CD4-positive, CD25-positive, alpha-beta regulatory T cell (primary cell): ENCODE measurements at regions not wholly inside any gene's neighbourhood (a gene's known extent, or its start where the extent isn't known, plus 50 kb on each side); places are given as distances from the start of the nearest gene placed in this dataset.

Experiments used
- ATAC-seq, 2 donors: fragments of 150-1000 bp; cut with Tn5 transposase; one replicate each; pipeline ENCODE4 v1.10.0; 2021; ENCODE audit warnings: low read depth in 2 of 2, moderate number of reproducible peaks in 2 of 2, moderate library complexity in 1 of 2
- DNase-seq, 3 donors: peaks; one replicate each; pipeline versions ENCODE4 v3.0.0 to v3.0.0-alpha.2; 2012 to 2022; ENCODE audit warnings: mixed read lengths in 1 of 3
- H3K27ac ChIP-seq: one replicate; pipeline ENCODE4 v1.7.0; 2013; ENCODE audit warnings: mild to moderate bottlenecking, low read length; ENCODE audit not compliant: insufficient read depth, poor library complexity, severe bottlenecking
- H3K27me3 ChIP-seq: one replicate; pipeline ENCODE4 v1.7.0; 2013; ENCODE audit warnings: low read length; ENCODE audit not compliant: control insufficient read depth, insufficient read depth
- H3K36me3 ChIP-seq: one replicate; pipeline ENCODE4 v1.7.0; 2013; ENCODE audit warnings: mild to moderate bottlenecking, low read length, moderate library complexity; ENCODE audit not compliant: control insufficient read depth, insufficient read depth
- H3K4me1 ChIP-seq: 2 replicates; pipeline ENCODE4 v1.7.0; 2013; ENCODE audit warnings: mild to moderate bottlenecking, low read length; ENCODE audit not compliant: insufficient read depth, control insufficient read depth, poor library complexity, severe bottlenecking
- H3K4me3 ChIP-seq: one replicate; pipeline ENCODE4 v1.7.0; 2013; ENCODE audit warnings: low read depth, mild to moderate bottlenecking, low read length, moderate library complexity
- H3K9me3 ChIP-seq, 2 experiments: 1 replicate in 1 of 2; 2 replicates in 1 of 2; pipeline ENCODE4 v1.7.0; 2013; ENCODE audit warnings: low read length in 2 of 2, mild to moderate bottlenecking in 1 of 2, moderate library complexity in 1 of 2; ENCODE audit not compliant: control insufficient read depth in 2 of 2
- H3K27ac Mint-ChIP-seq, 3 donors: one replicate each; pipeline ENCODE4 v1.8.0; 2020 to 2022; ENCODE audit warnings: mild to moderate bottlenecking in 3 of 3, mixed read lengths in 3 of 3, moderate library complexity in 2 of 3
- H3K27me3 Mint-ChIP-seq: one replicate; pipeline ENCODE4 v1.8.0; 2022; ENCODE audit warnings: mild to moderate bottlenecking, mixed read lengths
- H3K36me3 Mint-ChIP-seq: one replicate; pipeline ENCODE4 v1.8.0; 2020; ENCODE audit warnings: mixed read lengths
- H3K4me1 Mint-ChIP-seq, 4 donors: one replicate each; pipeline ENCODE4 v1.8.0; 2020 to 2022; ENCODE audit warnings: mixed read lengths in 4 of 4, mild to moderate bottlenecking in 1 of 4
- H3K4me3 Mint-ChIP-seq, 4 donors: one replicate each; pipeline ENCODE4 v1.8.0; 2020 to 2022; ENCODE audit warnings: mild to moderate bottlenecking in 4 of 4, mixed read lengths in 4 of 4, moderate library complexity in 3 of 4
- H3K9me3 Mint-ChIP-seq, 7 donors: one replicate each; pipeline ENCODE4 v1.8.0; 2020 to 2022; ENCODE audit warnings: mixed read lengths in 7 of 7, mild to moderate bottlenecking in 3 of 7, moderate library complexity in 2 of 7

- ATAC-seq: no peak
- no peaks in the 10 kb centered on the region for H3K36me3 ChIP-seq
- Mint-ChIP-seq H3K4me1 (no peaks in the 10 kb centered on the region), H3K36me3 (no peaks in the 10 kb centered on the region), H3K9me3 (peaks cover 0 to 4% (median 0%) of the 10 kb centered on the region in 7 donors), H3K27me3 (no peaks in the 10 kb centered on the region), H3K4me3 (no peak overlapping the region), H3K27ac (no peak overlapping the region)
- no peak overlapping the region for H3K27ac ChIP-seq
- H3K4me3 ChIP-seq: no peak overlapping the region
- no peak for DNase-seq
- H3K9me3 ChIP-seq: no peaks in the 10 kb centered on the region
- no peaks in the 10 kb centered on the region for H3K27me3 ChIP-seq
- no peaks in the 10 kb centered on the region for H3K4me1 ChIP-seq
Measured at GRCh38 chr2:107543793-107544192, 282.9 kb upstream of the RGPD4 start.

- H3K4me3 Mint-ChIP-seq: no peak overlapping the region
- Histone ChIP-seq H3K4me3 (no peak overlapping the region), H3K9me3 (no peaks in the 10 kb centered on the region), H3K4me1 (no peaks in the 10 kb centered on the region), H3K27me3 (no peaks in the 10 kb centered on the region), H3K27ac (no peak overlapping the region), H3K36me3 (no peaks in the 10 kb centered on the region)
- H3K36me3 Mint-ChIP-seq: no peaks in the 10 kb centered on the region
- ATAC-seq (no peak), DNase-seq (no peak)
- no peak overlapping the region for H3K27ac Mint-ChIP-seq
- H3K4me1 Mint-ChIP-seq: no peaks in the 10 kb centered on the region
- H3K27me3 Mint-ChIP-seq: no peaks in the 10 kb centered on the region
- H3K9me3 Mint-ChIP-seq: peaks cover 0 to 3% (median 0%) of the 10 kb centered on the region in 7 donors
Measured at GRCh38 chr2:107545066-107545465, 281.6 kb upstream of the RGPD4 start.

- Histone ChIP-seq H3K4me3 (no peak overlapping the region), H3K36me3 (no peaks in the 10 kb centered on the region), H3K27me3 (no peaks in the 10 kb centered on the region), H3K9me3 (no peaks in the 10 kb centered on the region), H3K4me1 (no peaks in the 10 kb centered on the region), H3K27ac (no peak overlapping the region)
- no peak for DNase-seq
- H3K4me1 Mint-ChIP-seq: no peaks in the 10 kb centered on the region
- H3K27ac Mint-ChIP-seq: no peak overlapping the region
- ATAC-seq: no peak
- no peaks in the 10 kb centered on the region for H3K27me3 Mint-ChIP-seq
- peaks cover 0 to 3% (median 0%) of the 10 kb centered on the region in 7 donors for H3K9me3 Mint-ChIP-seq
- H3K36me3 Mint-ChIP-seq: no peaks in the 10 kb centered on the region
- no peak overlapping the region for H3K4me3 Mint-ChIP-seq
Measured at GRCh38 chr2:107545851-107546250, 280.8 kb upstream of the RGPD4 start.

GRCh38 chr2:107548216-107548615, 278.5 kb upstream of the RGPD4 start:
- H3K27ac Mint-ChIP-seq: no peak overlapping the region
- no peak overlapping the region for H3K4me3 Mint-ChIP-seq
- Histone ChIP-seq H3K36me3 (no peaks in the 10 kb centered on the region), H3K4me3 (no peak overlapping the region), H3K27me3 (no peaks in the 10 kb centered on the region), H3K27ac (no peak overlapping the region), H3K4me1 (no peaks in the 10 kb centered on the region), H3K9me3 (no peaks in the 10 kb centered on the region)
- DNase-seq: no peak
- ATAC-seq: no peak
- no peaks in the 10 kb centered on the region for H3K4me1 Mint-ChIP-seq
- H3K27me3 Mint-ChIP-seq: no peaks in the 10 kb centered on the region
- peaks cover 0 to 4% (median 0%) of the 10 kb centered on the region in 7 donors for H3K9me3 Mint-ChIP-seq
- no peaks in the 10 kb centered on the region for H3K36me3 Mint-ChIP-seq

- Histone ChIP-seq H3K4me3 (no peak overlapping the region), H3K9me3 (peaks cover 0 to 1% of the 10 kb centered on the region in 2 experiments), H3K36me3 (no peaks in the 10 kb centered on the region), H3K4me1 (no peaks in the 10 kb centered on the region), H3K27ac (no peak overlapping the region), H3K27me3 (no peaks in the 10 kb centered on the region)
- H3K4me1 Mint-ChIP-seq: no peaks in the 10 kb centered on the region
- peaks cover 0 to 22% (median 3%) of the 10 kb centered on the region in 7 donors for H3K9me3 Mint-ChIP-seq
- no peaks in the 10 kb centered on the region for H3K27me3 Mint-ChIP-seq
- DNase-seq: no peak
- no peaks in the 10 kb centered on the region for H3K36me3 Mint-ChIP-seq
- no peak overlapping the region for H3K4me3 Mint-ChIP-seq
- H3K27ac Mint-ChIP-seq: no peak overlapping the region
- ATAC-seq: no peak
Measured at GRCh38 chr2:107553046-107553445, 273.6 kb upstream of the RGPD4 start.

- no peak overlapping the region for H3K27ac Mint-ChIP-seq
Measured at GRCh38 chr2:107553539-107553938, 273.2 kb upstream of the RGPD4 start.

GRCh38 chr2:107556038-107556627, 270.6 kb upstream of the RGPD4 start:
- Mint-ChIP-seq H3K9me3 (peaks cover 0 to 22% (median 4%) of the 10 kb centered on the region in 7 donors), H3K36me3 (no peaks in the 10 kb centered on the region), H3K4me1 (no peaks in the 10 kb centered on the region), H3K27me3 (no peaks in the 10 kb centered on the region), H3K27ac (no peak overlapping the region), H3K4me3 (no peak overlapping the region)
- H3K9me3 ChIP-seq: peaks cover 0 to 1% of the 10 kb centered on the region in 2 experiments
- H3K27me3 ChIP-seq: no peaks in the 10 kb centered on the region
- ATAC-seq: no peak
- no peak overlapping the region for H3K4me3 ChIP-seq
- no peaks in the 10 kb centered on the region for H3K36me3 ChIP-seq
- H3K4me1 ChIP-seq: no peaks in the 10 kb centered on the region
- no peak overlapping the region for H3K27ac ChIP-seq
- no peak for DNase-seq

More at GRCh38 chr2:107553539-107553938, 273.2 kb upstream of the RGPD4 start:
- H3K27ac ChIP-seq: no peak overlapping the region
- H3K36me3 ChIP-seq: no peaks in the 10 kb centered on the region
- ATAC-seq (no peak), DNase-seq (no peak)
- H3K4me3 ChIP-seq: no peak overlapping the region
- Mint-ChIP-seq H3K4me3 (no peak overlapping the region), H3K27me3 (no peaks in the 10 kb centered on the region), H3K9me3 (peaks cover 0 to 22% (median 3%) of the 10 kb centered on the region in 7 donors), H3K36me3 (no peaks in the 10 kb centered on the region), H3K4me1 (no peaks in the 10 kb centered on the region)
- H3K4me1 ChIP-seq: no peaks in the 10 kb centered on the region
- peaks cover 0 to 1% of the 10 kb centered on the region in 2 experiments for H3K9me3 ChIP-seq
- H3K27me3 ChIP-seq: no peaks in the 10 kb centered on the region

GRCh38 chr2:107558295-107558694, 268.4 kb upstream of the RGPD4 start:
- DNase-seq (no peak), ATAC-seq (no peak)
- Histone ChIP-seq H3K36me3 (no peaks in the 10 kb centered on the region), H3K9me3 (peaks cover 0 to 1% of the 10 kb centered on the region in 2 experiments), H3K27me3 (no peaks in the 10 kb centered on the region), H3K27ac (no peak overlapping the region), H3K4me3 (no peak overlapping the region), H3K4me1 (no peaks in the 10 kb centered on the region)
- Mint-ChIP-seq H3K27ac (no peak overlapping the region), H3K27me3 (no peaks in the 10 kb centered on the region), H3K36me3 (no peaks in the 10 kb centered on the region), H3K4me3 (no peak overlapping the region), H3K9me3 (peaks cover 0 to 22% (median 1%) of the 10 kb centered on the region in 7 donors), H3K4me1 (no peaks in the 10 kb centered on the region)
